GM18870 (cell line): ENCODE measurements at regions not wholly inside any gene's neighbourhood (a gene's known extent, or its start where the extent isn't known, plus 50 kb on each side); places are given as distances from the start of the nearest gene placed in this dataset.
A peak's percentile ranks its signal among the peaks of the same experiment; 100 is the strongest.

ENCODE experiments used
- ATAC-seq: cut with Tn5 transposase; IDR thresholded peaks from one replicate; pipeline ENCODE4 v1.9.1; 2021; ENCODE audit warnings: moderate library complexity; ENCODE audit not compliant: unreplicated experiment

DNA sequence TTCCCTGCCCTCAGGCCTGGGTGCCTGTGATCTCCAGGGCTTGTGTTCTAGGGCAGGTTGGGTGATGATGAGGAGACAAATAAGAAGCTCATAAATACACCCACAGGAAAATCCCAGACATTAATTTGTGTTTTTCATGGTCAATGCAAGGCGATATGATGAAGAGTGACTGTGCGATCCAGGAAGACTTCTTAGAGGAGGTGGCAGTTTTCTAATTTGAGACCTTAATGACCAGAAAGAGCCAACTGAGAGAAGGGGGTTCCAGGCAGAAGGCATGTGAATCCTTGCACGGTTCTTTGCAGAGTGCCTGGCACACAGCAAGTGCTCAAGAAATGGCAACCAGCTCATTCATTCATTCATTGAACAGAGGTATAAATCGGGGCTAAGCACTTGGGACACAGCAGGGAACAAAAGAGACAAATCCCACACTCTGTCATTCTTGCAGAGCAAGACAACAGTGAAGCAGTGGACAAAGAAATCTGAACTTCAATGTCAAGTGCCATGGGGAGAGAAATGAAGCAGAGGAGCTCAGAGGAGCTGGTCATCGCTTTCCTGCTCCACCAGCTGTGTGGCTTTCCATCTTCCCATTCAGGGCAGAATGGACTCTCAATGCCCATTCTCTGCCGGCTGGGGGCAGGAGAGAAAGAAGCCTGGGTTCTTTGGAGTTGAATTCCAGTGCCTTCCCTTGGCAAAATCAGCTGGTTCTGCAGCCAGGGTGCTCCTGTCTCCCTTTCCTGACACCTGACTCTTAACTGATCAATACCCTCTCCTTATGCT, 128.3 kb downstream of the AACS start:
- no peak for ATAC-seq

DNA sequence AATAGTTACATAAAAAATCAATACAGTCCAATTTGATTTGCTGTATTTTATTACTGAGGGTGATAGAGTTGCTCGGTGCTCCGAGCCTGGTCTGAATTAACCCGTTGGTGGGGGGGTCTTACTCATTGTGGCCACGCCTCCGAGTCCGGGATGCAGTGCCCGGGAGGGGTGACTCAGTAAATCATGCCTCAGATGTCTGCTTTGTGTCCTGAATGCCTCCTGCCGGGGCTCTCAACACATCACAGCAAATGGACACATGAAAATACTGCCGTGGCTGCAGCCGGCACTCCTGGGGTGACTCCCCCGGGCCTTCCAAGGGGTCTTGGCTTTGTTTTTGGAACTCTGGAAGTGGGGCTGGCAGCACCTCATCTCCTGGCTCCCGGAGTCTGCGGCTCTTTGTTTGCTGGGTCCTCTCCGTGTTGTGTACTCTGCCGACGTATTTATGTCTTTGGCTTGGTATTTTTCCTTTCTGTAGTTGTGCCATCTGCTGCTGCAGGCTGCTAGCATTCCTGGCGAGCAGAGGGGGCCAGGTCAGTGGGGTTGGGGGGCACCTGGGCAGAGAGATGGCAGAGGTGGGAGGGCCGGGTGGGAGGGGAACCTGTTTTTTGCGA, 129.0 kb downstream of the AACS start:
- ATAC-seq, result no peak

DNA sequence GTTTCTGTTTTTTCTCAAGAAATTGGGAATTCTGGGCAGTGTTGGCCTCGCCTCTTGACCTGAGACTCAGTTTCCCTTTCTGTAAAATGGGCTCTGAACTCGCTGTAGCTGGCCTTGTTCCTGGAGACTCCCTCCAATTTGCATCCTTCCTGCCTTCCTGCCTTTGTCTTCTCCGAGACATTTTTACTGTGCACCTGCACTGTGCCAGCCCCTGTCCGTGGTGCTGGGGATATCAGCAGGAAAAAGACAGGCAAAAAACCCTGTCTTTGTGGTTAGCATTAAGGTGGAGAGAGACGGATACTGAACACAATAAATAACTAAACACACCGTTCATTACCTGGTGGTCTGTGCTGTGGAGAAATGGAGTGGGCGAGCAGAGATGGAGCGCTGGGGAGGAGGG, 129.8 kb downstream of the AACS start:
- no peak for ATAC-seq

DNA sequence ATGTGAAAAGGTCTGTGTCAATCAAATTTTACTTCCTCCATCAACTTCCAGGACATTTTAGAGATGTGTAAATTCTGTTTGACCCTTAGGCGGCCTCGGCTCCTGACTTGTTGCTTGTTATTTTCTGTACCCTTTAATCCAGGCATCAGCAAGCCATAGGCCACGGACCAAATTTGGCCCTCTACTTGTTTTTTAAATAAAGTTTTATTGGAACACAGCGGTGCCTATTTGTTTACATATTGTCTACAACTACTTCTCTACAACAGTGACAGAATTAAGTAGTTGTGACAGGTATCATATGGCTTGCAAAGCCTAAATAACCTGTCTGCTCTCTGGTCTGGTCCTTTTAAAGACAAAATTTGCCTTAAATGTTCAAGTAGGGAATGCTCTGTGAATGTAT, 132.1 kb downstream of the AACS start:
- no peak for ATAC-seq

DNA sequence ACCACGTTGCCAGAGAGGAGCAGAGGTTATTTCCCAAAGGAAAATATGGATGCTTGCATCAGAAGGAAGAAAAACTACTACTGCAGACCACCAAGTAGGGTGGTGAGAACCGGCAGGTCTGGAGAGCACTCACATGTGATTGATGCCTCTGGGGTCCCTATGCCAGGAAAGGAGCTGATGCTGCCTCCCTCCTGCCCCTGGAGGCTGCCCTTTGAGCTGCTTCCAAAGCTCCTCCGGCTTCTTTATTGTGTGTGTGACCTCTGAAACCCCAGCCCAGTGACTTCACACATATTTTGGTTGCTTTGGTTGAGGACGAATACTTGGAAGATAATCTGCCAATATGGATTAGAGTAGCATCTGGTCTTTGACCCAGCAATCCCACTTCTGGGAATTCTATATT, 133.4 kb downstream of the AACS start:
- no peak for ATAC-seq

DNA sequence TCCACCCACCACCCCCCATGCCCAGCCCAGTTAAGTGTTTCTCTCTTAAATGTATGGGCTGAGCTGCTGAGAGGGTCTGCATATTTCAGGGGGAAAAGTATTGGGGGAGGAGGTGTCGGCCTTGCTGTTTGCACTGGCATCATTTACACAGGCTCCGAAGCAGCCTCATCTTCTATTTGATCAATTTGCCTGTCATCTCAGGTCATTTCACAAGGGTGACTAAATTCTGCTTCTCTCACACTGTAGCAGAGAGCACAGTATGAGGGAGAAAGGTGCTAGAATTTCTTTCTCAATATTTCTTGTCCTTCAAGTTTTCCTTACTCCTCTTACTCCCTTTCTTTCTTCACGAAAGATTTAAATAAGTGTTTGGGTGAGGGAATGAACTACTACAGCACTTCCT, 135.9 kb downstream of the AACS start:
- ATAC-seq, result no peak

DNA sequence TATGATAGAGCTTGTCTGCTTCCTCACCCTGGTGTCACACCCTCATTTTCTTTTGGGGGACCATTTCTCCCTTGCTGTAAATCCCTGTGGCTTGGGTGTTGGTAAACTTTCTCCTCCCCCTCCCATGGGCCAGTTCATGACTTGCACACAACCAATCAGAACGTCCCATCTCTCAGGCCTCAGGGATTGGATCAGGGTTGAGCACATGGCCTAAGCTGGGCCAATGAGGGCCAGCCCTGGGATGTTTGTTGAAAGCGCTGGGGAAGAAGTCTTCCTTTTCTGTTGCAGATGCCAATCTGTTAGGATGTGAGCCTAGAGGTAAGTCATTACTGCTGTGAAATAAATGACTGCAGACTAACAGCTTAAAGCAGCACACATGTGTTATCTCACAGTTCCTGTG, 136.7 kb downstream of the AACS start:
- ATAC-seq, result no peak

DNA sequence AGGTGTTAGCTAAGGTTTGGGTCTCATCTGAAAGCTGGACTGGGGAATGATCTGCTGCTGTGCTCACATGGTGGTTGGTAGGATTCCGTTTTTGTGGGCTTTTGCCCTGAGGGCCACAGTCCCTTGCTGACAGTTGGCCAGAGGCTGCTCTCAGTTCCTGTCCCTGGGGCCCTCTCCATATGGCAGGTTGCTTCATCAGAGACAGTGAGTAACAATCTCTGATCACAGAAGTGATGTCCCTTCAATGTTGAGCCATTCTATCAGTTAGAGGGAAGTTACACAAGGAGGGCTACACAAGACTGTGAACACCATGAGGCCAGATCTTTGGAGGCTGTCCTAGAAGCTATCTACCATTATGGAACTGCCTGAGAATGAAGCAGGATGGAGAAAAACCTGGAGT, 137.2 kb downstream of the AACS start:
- no peak for ATAC-seq

DNA sequence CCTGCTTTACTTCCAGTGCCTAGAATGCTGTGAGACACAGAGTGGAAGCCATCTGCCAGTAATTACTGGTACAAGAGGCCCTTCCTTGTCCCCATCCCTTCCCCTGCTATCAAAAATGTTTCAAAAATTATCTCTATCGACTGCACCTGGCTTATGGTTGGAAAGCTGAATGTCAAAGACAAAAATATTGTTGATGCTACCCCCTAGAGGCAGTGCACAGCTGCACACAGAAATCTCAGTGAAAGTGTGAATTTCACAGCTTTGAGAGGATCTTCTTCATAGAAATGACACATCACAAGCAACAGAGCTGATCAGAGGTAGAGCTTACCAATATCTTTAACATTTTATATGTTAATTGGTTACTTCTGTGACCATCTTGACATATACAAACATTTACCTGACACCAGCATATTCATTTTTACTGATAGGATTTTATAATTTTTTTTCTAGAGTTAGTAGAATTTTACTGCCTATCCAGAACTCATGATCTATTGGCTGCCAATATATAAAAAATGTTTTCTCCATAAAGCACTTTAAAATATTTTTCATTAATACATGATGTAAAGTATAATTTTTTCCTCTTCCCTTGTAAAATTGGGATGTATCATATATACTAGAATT, 138.0 kb downstream of the AACS start:
- ATAC-seq, result peak; percentile 60

DNA sequence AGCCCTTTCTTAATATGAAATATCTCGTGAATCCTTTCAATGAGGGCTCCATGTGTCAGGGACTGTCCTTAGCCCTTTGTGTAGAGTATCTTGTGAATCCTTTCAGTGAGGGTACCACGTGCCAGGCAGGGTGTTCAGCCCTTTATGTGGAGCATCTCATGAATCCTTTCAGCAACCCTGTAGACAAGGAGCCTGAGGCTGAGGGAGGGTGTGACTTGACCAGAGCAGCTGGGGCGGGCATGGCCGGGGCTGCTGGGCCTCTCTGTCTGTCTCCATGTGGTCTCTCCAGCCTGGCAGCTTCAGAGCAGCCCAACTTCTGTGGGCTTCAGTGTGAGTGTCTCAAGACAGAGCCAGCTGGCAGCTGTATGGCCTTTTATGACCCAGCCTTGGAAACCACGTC, 140.2 kb downstream of the AACS start:
- ATAC-seq, result no peak

DNA sequence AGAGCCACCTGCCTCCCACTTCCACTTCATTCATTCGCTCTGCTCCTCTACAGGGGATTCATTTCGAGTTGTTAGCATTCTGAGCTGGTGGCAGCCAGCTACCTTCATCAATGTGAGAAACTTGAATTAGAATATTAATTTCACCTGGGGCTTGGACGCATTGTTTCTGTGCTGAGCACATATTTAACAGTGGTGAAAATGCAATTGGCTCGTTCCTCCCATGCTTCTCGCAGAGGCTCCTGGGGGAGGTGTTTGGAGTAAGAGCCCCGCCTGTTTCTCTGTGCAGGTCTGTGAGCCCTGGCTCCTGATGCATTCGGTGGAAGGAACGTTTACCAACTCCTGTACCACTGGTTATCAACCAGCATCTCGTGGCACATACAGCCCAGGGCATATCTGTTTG, 141.5 kb downstream of the AACS start:
- ATAC-seq, result no peak

DNA sequence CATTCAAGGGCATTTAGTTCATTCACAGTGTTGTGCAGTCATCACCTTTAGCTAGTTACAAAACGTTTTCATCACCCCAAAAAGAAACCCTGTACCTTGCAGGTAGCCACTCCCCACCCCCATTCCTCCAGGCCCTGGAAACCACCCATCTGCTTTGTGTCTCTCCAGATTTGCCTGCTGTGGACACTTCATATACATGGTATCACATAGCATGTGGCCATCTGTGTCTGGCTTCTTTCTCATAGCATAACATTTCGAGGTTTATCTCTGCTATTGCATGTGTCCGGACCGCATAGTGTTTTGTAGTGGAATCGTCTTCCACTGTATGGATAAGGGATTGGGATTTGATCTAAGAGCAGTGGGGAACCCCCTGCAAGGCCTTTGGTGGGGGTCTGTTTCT, 143.1 kb downstream of the AACS start:
- no peak for ATAC-seq

DNA sequence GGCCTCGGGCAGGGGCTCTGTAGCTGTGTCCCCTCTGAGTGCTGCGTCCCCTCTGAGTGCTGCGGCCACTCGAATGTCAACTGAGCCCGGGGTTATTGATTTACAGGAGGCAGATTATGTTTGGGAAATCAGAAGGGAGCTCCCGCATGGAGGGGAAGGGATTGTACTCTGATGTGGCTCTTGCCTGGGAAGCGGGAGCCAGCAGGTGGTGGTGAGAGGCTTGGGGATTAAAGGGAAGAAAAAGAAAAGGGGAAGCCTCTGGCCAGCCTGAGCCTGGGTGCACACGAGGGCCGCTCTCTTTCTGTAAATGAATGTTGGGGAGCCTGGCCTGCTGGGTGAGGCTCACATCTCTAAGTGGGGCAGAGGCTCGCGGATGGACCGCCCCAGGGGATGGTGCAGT, 143.7 kb downstream of the AACS start:
- ATAC-seq, result no peak

DNA sequence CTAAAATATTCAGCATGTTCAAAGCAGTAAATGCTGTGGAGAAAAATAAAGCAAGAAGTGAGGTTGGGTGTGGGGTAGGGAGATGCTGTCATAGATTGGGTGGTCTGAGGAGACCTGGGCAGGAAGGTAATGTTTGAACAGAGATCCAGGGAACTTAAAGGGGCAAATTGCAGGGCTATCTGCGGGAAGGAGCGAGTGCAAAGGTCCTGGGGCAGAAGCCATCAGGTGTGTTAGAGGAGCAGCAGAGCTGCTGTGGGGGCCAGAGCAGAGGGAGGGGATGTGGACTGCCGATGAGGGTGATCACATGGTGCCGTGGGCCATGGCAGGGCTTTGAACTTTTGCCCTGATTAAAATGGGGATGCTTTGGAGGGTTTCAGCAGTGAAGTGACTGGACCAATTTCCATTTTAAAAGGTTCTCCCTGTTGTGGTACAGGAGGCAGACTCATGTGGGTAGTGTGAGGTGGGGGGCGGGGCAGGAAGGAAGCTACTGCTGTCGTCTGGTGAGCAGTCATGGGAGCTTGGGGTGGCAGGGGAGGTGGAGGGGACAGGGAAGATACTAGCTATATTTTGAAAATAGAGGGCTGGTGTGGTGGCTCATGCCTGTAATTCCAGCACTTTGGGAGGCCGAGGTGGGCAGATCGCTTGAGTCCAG, 145.0 kb downstream of the AACS start:
- no peak for ATAC-seq

DNA sequence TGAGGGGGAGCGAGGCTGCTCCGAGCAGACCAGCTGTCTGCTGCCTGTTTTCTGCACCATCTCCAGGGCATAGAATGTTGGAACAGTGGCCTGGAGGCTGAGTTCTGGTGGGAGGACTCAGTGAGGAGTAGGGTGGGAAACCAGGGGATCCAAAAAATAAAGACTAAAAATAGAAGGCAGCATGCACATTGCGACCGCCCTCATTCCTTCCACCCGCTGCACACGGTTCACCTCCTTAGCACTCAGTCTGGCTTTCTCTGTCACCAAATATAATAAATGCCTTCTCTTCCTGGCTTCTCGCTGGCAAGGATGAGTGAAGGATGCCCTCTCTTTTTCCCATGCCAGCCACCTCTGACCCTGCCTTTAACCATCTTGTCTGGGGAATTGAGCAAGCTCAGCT, 146.2 kb downstream of the AACS start:
- no peak for ATAC-seq

DNA sequence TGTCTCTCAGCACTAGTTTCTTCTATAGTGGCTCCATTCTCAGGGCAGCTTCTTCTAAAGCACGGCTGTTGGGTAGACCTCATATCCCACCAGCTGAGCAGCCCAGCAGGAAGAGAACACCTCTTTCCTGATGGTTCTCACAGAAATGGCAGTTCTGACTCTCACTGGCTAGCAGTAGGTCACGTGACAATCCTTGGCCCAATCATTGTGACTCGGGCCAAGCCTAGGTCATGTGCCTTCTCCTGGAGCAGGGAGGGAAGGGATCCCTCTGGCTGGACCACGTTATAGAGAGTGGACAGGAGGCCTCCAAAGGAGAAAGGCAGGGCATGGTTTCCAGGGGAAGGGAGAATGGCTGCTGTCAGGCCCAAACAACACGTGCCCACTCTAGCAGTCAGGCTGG, 149.1 kb downstream of the AACS start:
- ATAC-seq, result no peak

DNA sequence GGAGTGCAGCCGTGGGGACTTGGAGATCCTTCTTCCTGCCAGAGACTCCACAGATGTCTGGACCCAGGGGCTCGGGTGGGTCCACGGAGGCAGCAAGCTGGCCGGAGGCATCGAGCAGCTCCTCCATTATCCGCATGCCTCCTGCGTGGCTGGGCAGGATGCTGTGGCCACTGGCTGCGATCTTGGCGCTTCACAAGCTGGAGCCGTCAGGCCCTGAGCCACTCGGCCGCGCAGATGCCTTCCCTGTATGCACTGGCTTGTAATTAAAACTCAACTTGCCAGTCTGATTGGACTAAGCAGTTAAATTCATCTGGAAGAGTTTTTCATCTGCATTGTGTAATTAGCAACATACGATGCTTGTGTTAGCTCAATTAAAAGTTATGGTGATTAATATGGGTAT, 151.5 kb downstream of the AACS start:
- ATAC-seq, result no peak

DNA sequence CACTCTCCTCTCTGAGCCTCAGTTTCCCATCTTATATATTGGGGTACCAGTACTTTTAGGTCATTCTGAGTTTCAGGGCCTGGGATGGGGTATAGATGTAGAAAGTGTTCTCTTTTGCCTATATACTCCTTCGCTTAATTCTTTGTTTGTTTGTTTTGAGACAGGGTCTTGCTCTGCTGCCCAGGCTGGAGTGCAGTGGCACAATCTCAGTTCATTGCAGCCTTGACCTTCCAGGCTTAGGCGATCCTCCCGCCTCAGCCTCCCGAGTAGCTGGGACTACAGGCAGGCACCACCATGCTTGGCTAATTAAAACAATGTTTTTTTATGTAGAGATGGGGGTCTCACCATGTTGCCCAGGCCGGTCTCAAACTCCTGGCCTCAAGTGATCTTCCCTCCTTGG, 152.1 kb downstream of the AACS start:
- no peak for ATAC-seq

DNA sequence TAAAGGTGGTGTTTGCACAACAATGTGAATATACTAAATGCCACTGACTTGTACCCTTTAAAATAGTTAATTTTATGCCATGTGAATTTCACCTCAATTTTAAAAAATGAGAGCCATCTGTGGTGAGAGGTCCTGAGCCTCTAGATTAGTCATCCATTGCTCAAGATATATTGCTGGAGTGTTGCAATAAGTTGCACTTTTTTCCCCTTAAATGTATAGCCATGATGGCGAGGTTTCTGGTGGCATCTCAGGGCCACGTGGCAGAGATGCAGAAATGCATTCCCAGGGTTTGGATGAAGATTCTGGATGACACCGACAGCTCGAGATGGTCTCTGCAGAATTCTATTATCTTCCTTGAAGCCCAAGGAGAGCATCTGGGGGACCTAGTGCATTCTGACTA, 153.7 kb downstream of the AACS start:
- no peak for ATAC-seq

DNA sequence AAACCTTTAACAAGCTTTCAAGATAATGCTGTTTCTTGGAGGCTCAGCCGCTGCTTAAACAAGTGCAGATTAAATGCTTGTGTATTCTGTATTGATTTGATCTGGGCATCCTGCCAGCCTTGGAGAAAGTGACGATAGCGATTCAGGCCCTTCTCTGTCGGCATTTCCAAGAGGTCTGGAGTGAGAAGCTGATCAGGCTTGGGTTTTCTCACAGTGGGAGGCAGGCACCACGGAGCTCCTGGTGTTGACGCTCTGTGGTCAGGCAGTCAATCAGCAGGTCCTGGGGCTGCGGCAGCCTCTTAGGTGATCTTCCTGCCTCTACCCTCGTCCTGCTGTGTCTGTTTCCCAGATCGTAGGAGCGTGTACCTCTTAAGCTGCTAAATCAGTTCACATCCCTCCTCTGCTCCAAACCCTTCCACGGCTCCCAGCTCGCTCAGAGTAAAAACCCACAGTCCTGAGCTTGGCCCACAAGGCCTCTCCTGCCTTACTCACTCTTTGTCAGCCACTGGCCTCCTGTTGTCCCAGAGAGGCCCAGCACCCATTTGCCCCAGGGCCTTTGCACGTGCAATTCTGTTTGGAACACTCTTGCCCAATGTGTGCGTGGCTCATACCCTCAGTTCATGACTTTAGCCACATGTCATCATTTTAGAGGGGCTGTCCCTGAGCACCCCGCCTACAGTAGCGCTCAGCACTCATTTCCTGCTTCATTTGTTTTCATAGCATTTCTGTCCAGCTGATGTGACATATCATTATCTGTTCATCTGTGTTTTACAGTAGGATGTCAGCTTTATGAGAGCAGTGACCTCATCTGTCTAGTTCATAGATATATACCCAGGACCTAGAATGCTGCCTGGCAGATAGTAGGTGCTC, 155.4 kb downstream of the AACS start:
- ATAC-seq, result no peak

DNA sequence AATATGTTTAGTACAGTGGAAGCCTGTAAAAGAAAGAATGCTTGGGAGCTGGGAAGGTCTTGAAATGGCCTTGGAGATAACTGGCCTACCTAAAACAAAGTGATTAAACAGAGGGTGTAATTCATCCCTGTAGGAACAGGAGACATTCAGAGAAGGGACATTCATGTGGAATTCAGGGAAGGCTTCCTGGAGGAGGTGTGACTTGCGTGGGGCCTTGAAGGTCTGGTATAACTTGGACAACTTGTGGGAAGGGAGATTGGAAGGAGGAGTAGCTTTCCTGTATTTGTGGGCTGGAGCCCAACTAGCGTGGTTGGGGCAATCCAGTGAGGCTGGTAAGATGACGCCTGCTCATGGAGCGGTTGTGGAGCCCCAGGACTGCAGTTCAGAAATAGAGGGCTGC, 156.4 kb downstream of the AACS start:
- no peak for ATAC-seq
